ENCODE measurements at regions not wholly inside any gene's neighbourhood (a gene's known extent, or its start where the extent isn't known, plus 50 kb on each side); places are given as distances from the start of the nearest gene placed in this dataset.

DNA sequence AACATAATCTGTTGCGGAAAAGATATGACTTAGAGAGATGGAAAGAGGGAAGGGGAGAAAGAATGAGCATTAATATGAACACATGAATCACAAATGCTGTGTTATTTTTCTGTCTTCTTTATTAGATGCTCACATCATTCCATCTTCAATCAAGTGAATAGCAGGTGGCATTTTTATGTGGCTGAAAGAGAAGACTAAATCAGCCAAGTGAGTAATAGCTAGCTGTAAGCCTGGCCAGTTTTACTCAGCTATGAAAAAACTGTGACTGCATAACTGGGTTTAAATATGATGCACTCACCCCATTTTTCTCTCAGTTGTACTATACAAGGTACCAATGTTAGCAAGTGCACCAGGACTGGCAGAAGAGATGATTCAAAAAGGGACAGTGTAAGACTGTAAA is 571.1 kb downstream of the JRKL start:
- ChIA-PET CTCF (no interaction called here), POLR2A (no interaction called here)
- no peaks in the 10 kb centered on the region for H3K9me3 ChIP-seq (ENCODE audit: control extremely low read depth in 1 of 3, control insufficient read depth in 2 of 3, insufficient read depth in 1 of 3, low read length in 2 of 3)
- H3K4me3 Mint-ChIP-seq, result no peak overlapping the region
- DNase-seq (no peak), ATAC-seq (ENCODE audit: low read depth) (no peak)
- no peaks in the 10 kb centered on the region for H3K79me2 ChIP-seq (ENCODE audit: control insufficient read depth, insufficient read depth, low read length)
- no peak overlapping the region for H3K4me2 ChIP-seq (replicated peaks; ENCODE audit: low read depth, low read length, poor library complexity, severe bottlenecking)
- H3K27me3 Mint-ChIP-seq, result no peaks in the 10 kb centered on the region
- H3K4me1 ChIP-seq (ENCODE audit: control insufficient read depth in 2 of 2, insufficient read depth in 2 of 2, low read length in 2 of 2), result no peaks in the 10 kb centered on the region
- no peak overlapping the region for H2AFZ ChIP-seq (ENCODE audit: insufficient read depth, low read depth, low read length, poor library complexity, severe bottlenecking)
- no peaks in the 10 kb centered on the region for H3K27me3 ChIP-seq (replicated peaks in 1 of 4; ENCODE audit: control extremely low read depth in 1 of 4, control insufficient read depth in 3 of 4, insufficient read depth in 4 of 4, low read length in 3 of 4)
- H3K36me3 ChIP-seq (replicated peaks in 1 of 2; ENCODE audit: control extremely low read depth in 1 of 2, control insufficient read depth in 1 of 2, extremely low read depth in 1 of 2, insufficient read depth in 2 of 2, low read length in 1 of 2), result no peaks in the 10 kb centered on the region
- no peaks in the 10 kb centered on the region for H4K20me1 ChIP-seq (ENCODE audit: control insufficient read depth, insufficient read depth, low read length, poor library complexity, severe bottlenecking)
- H3K27ac Mint-ChIP-seq, result no peak overlapping the region
- TF ChIP-seq EZH2 (IDR thresholded peaks at IDR 0.05; ENCODE audit: borderline replicate concordance, insufficient read depth, low read depth, low read length, poor library complexity, severe bottlenecking), result no peak
- TF ChIP-seq, protein P1, sequence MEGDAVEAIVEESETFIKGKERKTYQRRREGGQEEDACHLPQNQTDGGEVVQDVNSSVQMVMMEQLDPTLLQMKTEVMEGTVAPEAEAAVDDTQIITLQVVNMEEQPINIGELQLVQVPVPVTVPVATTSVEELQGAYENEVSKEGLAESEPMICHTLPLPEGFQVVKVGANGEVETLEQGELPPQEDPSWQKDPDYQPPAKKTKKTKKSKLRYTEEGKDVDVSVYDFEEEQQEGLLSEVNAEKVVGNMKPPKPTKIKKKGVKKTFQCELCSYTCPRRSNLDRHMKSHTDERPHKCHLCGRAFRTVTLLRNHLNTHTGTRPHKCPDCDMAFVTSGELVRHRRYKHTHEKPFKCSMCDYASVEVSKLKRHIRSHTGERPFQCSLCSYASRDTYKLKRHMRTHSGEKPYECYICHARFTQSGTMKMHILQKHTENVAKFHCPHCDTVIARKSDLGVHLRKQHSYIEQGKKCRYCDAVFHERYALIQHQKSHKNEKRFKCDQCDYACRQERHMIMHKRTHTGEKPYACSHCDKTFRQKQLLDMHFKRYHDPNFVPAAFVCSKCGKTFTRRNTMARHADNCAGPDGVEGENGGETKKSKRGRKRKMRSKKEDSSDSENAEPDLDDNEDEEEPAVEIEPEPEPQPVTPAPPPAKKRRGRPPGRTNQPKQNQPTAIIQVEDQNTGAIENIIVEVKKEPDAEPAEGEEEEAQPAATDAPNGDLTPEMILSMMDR (IDR thresholded peaks at IDR 0.05), result no peak
- H3K4me1 Mint-ChIP-seq, result no peaks in the 10 kb centered on the region
- intact Hi-C loops (cut with micrococcal nuclease), result no loop called here
- no peak overlapping the region for H3K27ac ChIP-seq (ENCODE audit: low read length in 2 of 2)
- no peak overlapping the region for H3K9ac ChIP-seq (ENCODE audit: low read length)
- no peaks in the 10 kb centered on the region for H3K9me3 Mint-ChIP-seq (ENCODE audit: insufficient read depth)
- H3K4me3 ChIP-seq (ENCODE audit: control extremely low read depth in 1 of 5, extremely low read depth in 1 of 5, insufficient read depth in 1 of 5, low read depth in 2 of 5, low read length in 4 of 5), result no peak overlapping the region
- no CpG with 5 or more reads among the region's 1 CpG for WGBS (ENCODE audit: insufficient coverage)

DNA sequence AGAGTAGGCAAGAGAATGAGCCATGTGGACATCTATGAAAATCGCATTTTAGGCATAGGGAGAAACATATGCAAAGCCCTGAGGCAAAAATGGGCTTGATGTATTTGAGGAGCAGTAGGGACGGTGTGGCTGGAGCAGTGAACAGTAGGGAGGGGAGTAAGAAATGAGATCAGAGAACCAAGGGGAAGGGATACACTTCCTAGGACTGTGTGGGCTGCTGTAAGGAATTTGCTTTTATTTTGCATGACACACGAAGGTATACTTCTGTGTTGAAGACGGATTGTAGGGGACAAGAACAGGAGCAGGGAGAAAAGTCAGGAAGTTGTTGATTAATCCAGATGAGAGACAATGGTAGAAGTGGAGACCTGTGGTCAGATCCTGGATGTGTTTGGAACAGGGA is 572.1 kb downstream of the JRKL start:
- Histone ChIP-seq H3K36me3 (replicated peaks in 1 of 2; ENCODE audit: control extremely low read depth in 1 of 2, control insufficient read depth in 1 of 2, extremely low read depth in 1 of 2, insufficient read depth in 2 of 2, low read length in 1 of 2) (no peaks in the 10 kb centered on the region), H3K4me3 (ENCODE audit: control extremely low read depth in 1 of 5, extremely low read depth in 1 of 5, insufficient read depth in 1 of 5, low read depth in 2 of 5, low read length in 4 of 5) (no peak overlapping the region), H3K9me3 (ENCODE audit: control extremely low read depth in 1 of 3, control insufficient read depth in 2 of 3, insufficient read depth in 1 of 3, low read length in 2 of 3) (no peaks in the 10 kb centered on the region), H3K9ac (ENCODE audit: low read length) (no peak overlapping the region), H4K20me1 (ENCODE audit: control insufficient read depth, insufficient read depth, low read length, poor library complexity, severe bottlenecking) (no peaks in the 10 kb centered on the region), H2AFZ (ENCODE audit: insufficient read depth, low read depth, low read length, poor library complexity, severe bottlenecking) (no peak overlapping the region), H3K79me2 (ENCODE audit: control insufficient read depth, insufficient read depth, low read length) (no peaks in the 10 kb centered on the region), H3K4me2 (replicated peaks; ENCODE audit: low read depth, low read length, poor library complexity, severe bottlenecking) (no peak overlapping the region), H3K4me1 (ENCODE audit: control insufficient read depth in 2 of 2, insufficient read depth in 2 of 2, low read length in 2 of 2) (no peaks in the 10 kb centered on the region), H3K27me3 (replicated peaks in 1 of 4; ENCODE audit: control extremely low read depth in 1 of 4, control insufficient read depth in 3 of 4, insufficient read depth in 4 of 4, low read length in 3 of 4) (no peaks in the 10 kb centered on the region), H3K27ac (ENCODE audit: low read length in 2 of 2) (no peak overlapping the region)
- H3K4me1 Mint-ChIP-seq, result no peaks in the 10 kb centered on the region
- 84% methylated on average over 4 of the region's 4 CpGs for WGBS (ENCODE audit: insufficient coverage)
- no peak overlapping the region for H3K4me3 Mint-ChIP-seq
- H3K27ac Mint-ChIP-seq, result no peak overlapping the region
- DNase-seq, result no peak
- no peaks in the 10 kb centered on the region for H3K9me3 Mint-ChIP-seq (ENCODE audit: insufficient read depth)
- ChIA-PET POLR2A (no interaction called here), CTCF (no interaction called here)
- intact Hi-C loops (cut with micrococcal nuclease), result no loop called here
- TF ChIP-seq, protein P1 (IDR thresholded peaks at IDR 0.05), result no peak
- no peak for TF ChIP-seq EZH2 (IDR thresholded peaks at IDR 0.05; ENCODE audit: borderline replicate concordance, insufficient read depth, low read depth, low read length, poor library complexity, severe bottlenecking)
- ATAC-seq (ENCODE audit: low read depth), result no peak
- H3K27me3 Mint-ChIP-seq, result no peaks in the 10 kb centered on the region
